ENCODE measurements at regions not wholly inside any gene's neighbourhood (a gene's known extent, or its start where the extent isn't known, plus 50 kb on each side); places are given as distances from the start of the nearest gene placed in this dataset.
"Not testable (repeated sequence)": the region's sequence is repeated elsewhere in the genome, so short reads cannot be mapped to it uniquely, and the experiment has no call there.

DNA sequence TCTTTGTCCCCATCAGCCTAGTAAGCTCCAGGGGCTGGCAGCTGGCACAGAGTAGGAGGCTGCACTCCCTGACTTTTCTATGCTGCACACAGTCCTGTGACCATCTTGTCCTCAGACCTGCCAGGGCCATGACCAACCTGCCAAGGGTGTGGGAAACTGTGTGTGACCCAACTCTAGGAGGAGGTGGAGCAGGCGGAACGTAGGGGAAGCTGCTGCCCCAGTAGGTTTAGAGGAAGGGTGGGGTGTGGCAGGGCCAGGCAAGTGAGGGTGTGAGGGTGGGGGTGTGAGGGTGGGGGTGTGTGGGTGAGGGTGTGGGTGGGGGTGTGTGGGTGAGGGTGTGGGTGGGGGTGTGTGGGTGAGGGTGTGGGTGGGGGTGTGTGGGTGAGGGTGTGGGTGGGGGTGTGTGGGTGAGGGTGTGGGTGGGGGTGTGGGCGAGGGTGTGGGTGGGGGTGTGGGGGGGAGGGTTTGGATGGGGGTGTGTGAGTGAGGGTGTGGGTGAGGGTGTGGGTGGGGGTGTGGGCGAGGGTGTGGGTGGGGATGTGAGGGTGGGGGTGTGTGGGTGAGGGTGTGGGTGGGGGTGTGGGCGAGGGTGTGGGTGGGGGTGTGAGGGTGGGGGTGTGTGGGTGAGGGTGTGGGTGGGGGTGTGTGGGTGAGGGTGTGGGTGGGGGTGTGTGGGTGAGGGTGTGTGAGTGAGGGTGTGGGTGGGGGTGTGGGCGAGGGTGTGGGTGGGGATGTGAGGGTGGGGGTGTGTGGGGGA, 62.4 kb upstream of the THOC3 start:
- not testable (repeated sequence) for TF ChIP-seq GABPA (IDR thresholded peaks at IDR 0.05; ENCODE audit: low read depth)
- TF ChIP-seq, protein P1, sequence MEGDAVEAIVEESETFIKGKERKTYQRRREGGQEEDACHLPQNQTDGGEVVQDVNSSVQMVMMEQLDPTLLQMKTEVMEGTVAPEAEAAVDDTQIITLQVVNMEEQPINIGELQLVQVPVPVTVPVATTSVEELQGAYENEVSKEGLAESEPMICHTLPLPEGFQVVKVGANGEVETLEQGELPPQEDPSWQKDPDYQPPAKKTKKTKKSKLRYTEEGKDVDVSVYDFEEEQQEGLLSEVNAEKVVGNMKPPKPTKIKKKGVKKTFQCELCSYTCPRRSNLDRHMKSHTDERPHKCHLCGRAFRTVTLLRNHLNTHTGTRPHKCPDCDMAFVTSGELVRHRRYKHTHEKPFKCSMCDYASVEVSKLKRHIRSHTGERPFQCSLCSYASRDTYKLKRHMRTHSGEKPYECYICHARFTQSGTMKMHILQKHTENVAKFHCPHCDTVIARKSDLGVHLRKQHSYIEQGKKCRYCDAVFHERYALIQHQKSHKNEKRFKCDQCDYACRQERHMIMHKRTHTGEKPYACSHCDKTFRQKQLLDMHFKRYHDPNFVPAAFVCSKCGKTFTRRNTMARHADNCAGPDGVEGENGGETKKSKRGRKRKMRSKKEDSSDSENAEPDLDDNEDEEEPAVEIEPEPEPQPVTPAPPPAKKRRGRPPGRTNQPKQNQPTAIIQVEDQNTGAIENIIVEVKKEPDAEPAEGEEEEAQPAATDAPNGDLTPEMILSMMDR (IDR thresholded peaks at IDR 0.05; ENCODE audit: insufficient read depth, low read length): not testable (repeated sequence)
